Limb (tissue), 2 donors: ENCODE measurements at regions not wholly inside any gene's neighbourhood (a gene's known extent, or its start where the extent isn't known, plus 50 kb on each side); places are given as distances from the start of the nearest gene placed in this dataset.
"Not testable (repeated sequence)": the region's sequence is repeated elsewhere in the genome, so short reads cannot be mapped to it uniquely, and the experiment has no call there.

Experiments used
- DNase-seq, 2 donors: peaks; one replicate each; pipeline ENCODE4 v3.0.0-alpha.2; 2016; ENCODE audit errors: extremely low spot score in 2 of 2

DNA sequence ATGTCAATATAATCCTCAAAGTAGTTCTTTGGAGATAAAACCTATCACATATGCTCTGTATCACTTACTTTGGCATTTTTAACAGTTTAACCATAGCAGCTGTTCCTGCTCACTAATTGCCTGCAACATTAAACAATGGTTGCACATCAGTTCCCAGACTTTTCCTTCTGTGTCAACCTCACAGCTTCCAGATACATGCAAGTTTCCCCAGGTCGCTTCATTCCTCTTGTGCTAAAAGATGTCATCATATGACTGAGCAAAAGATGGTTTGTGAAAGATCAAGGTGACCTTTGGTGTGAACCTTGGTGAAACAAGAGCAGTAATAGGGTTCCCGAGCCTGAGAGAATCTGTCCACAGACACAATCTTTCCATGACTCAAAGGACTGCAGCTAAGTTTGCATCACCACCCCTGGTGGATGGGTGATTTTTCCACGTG is 500.4 kb upstream of the PAPPA start:
- DNase-seq: no peak

- DNase-seq: no peak
Observed at GRCh38 chr9:115657695-115658094, 495.9 kb upstream of the PAPPA start.

GRCh38 chr9:115665519-115665918 is 488.1 kb upstream of the PAPPA start:
- DNase-seq: no peak

GRCh38 chr9:115668521-115668920 is 485.1 kb upstream of the PAPPA start:
- no peak for DNase-seq

GRCh38 chr9:115671236-115671962 is 482.2 kb upstream of the PAPPA start:
- no peak for DNase-seq

DNA sequence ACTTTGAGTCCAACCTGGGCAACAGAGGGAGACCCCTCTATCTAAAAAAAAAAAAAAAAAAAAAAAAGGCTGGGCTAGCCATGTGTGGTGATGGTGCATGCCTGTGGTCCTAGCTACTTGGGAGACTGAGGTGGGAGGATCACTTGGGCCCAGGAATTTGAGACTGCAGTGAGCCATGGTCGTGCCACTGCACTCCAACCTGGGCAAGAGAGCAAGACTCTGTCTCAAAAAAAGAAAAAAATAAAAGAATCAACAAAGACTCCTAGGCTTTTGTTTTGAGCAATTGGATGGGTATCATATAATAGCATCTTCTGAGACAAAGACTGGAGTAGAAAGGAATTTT is 481.7 kb upstream of the PAPPA start:
- no peak for DNase-seq

- DNase-seq: peak; percentile 27 to 38
Observed at GRCh38 chr9:115672477-115673316, 480.9 kb upstream of the PAPPA start.

- DNase-seq: no peak
Observed at GRCh38 chr9:115673599-115673998, 480.0 kb upstream of the PAPPA start.

- DNase-seq: no peak
Observed at GRCh38 chr9:115674091-115674490, 479.5 kb upstream of the PAPPA start.

- DNase-seq: no peak
Observed at GRCh38 chr9:115675834-115676233, 477.8 kb upstream of the PAPPA start.

DNA sequence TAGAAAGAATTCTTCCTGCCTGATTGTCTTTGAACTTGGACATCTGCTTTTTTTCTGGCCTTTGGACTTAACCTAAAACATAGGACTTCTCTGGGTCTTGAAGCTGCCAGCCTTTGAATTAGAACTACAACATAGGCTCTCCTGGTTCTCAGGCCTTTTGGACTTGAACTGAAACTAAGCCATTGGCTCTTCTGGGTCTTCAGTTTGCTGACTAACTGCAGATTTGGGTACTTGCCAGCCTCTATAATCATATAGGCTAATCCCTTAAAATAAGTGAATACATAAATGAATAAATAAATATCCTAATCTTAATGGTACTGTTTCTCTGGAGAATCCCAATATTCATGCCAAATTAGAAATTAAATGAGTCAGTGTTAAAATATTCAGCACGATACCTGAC is 473.4 kb upstream of the PAPPA start:
- no peak for DNase-seq

DNA sequence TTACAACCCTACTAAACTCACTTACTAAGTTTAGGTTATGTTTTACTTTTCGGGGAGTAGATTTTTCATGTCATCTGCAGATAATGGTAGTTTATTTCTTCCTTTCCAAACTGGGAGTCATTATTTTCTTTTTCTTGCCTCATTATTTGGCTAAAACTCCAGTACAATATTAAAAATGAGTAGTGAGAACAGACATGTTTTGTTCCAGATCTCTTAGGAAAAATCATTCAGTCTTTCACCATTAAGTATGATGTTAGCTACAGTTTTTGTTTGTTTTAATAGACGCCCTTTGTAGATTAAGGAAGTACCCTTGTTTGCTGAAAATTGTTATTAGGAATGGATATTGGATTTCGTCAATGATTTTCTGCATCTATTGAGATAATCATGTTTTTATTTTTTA is 472.0 kb upstream of the PAPPA start:
- no peak for DNase-seq

DNA sequence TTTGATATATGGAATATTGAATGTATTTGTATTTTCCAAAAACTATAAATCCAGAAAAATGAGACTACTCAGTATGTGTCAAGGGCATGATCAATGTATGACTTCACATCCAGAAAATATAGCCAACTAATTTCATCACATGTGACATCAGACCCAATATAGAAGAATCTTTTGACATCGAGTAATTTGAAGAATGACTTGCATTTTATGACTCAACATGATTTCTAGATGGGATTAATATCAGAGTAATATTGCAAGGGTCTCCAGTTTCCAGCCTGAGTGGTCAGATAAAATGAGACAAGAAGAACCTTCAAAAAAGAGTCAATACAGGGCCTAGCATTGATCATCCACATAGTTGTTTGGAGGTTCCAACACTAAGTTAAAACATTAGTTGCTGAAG is 467.5 kb upstream of the PAPPA start:
- no peak for DNase-seq

- DNase-seq: no peak
Observed at GRCh38 chr9:115687356-115687755, 466.2 kb upstream of the PAPPA start.

- no peak for DNase-seq
Observed at GRCh38 chr9:115689331-115689730, 464.3 kb upstream of the PAPPA start.

- DNase-seq: no peak
Observed at GRCh38 chr9:115690786-115691496, 462.6 kb upstream of the PAPPA start.

DNA sequence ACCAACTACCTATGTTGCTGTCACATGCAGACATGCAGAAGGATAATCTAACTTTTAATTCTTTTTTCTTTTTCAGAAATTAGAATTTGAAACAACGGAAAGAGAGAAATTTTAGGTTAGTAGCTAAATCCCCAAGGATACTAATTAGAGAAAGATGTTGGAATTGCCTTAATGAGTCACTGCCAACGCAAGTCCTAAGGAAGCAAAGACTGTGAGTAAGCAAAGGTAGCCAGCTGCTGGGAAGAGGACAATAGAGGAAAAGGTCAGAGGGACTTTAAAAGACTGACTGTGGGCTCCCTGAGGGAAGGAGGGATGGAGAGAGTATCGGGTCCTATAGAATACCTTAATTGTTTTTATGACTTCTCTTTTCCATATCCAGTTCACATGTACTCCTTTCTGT is 461.9 kb upstream of the PAPPA start:
- no peak for DNase-seq

DNA sequence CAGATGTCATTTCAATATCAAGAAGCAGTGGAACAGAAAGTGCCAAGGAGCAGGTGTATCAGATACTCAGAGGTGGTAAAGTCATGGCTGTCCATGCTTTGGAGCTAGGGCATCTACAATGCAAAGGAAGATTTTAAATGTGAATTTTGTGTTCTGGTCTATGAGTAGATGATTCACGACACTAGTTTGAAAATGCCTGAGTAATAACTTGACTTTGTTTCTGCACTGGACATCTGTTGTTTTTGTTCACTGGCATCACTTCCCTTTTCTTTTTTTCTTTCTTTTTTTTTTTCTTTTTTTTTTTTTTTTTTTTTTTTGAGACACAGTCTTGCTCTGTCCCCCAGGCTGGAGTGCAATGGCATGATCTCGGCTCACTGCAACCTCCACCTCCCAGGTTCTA is 460.7 kb upstream of the PAPPA start:
- DNase-seq: not testable (repeated sequence)

DNA sequence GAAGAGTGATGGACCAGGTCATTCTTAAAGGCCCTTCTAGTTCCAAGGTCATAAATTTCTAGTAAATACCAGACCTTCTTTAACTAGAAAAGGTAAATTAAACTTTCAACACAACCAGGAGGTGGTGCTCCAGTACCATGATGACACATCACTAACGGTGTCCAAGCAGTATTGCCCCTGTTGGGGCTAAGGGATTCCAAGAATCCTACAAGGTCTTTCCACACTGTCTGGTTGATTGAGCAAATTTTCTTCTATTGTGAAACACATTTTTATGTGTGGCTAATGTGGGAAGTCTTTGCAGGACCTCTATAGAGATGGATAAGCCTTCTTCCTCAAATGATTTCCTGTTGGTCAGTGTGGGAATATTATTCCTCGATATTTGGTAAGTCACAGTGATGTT is 459.6 kb upstream of the PAPPA start:
- DNase-seq: no peak

DNA sequence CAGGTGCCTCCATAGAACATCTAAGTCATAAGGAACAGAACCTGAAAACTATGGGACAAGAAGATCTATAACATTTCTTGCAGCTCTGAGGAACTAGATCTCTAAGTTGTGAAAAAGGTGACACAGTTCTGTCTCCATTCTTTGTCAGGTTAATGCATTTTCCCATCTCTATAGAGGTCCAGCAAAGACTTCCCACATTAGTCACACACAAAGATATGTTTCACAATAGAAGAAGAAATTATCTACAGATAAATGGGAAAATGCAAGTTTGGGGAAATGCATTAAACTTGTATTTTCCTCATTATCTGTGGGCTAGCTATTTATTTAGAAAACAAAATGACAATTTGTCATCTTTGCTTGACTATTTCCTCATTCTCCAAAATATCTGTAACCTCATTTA is 458.6 kb upstream of the PAPPA start:
- DNase-seq: no peak

- no peak for DNase-seq
Observed at GRCh38 chr9:115712981-115713380, 440.6 kb upstream of the PAPPA start.

DNA sequence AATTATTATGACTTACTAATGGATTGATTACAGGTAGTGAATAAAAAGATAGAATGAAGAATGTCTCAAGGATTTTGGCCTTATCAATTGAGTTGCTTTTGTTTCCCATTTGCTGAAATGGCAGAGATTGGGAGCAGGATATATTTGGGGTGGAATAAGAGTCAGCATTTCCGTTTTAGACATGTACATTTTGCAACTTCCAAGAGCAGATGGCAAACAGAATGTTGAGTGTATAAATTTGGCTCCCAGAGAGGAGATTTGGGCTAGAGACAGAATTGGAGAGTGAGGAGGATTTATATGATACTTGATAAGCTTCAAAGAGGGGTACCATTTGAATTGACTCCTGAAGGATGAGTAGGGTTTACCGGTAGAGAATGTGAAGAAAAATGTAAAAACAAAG is 437.9 kb upstream of the PAPPA start:
- no peak for DNase-seq
